Bronchial epithelial cell (primary cell): ENCODE measurements at regions not wholly inside any gene's neighbourhood (a gene's known extent, or its start where the extent isn't known, plus 50 kb on each side); places are given as distances from the start of the nearest gene placed in this dataset.
A peak's percentile ranks its signal among the peaks of the same experiment; 100 is the strongest.

Experiments
- DNase-seq: peaks from one replicate; pipeline ENCODE4 v3.0.0-alpha.2; 2010; ENCODE audit warnings: low read depth
- FAIRE-seq: peaks from 2 replicates; lab custom pipeline; 2011; peaks lifted over from hg19 to GRCh38; lab: Jason Lieb, UNC
- H3K27me3 ChIP-seq: 2 replicates; pipeline ENCODE4 v1.5.1; 2011; ENCODE audit warnings: low read length; ENCODE audit not compliant: control insufficient read depth, insufficient read depth
- H3K36me3 ChIP-seq: 2 replicates; pipeline ENCODE4 v1.5.1; 2011; ENCODE audit warnings: low read length; ENCODE audit not compliant: control insufficient read depth, insufficient read depth
- H3K4me3 ChIP-seq: 2 replicates; pipeline ENCODE4 v1.5.1; 2011; ENCODE audit warnings: mild to moderate bottlenecking, low read depth, low read length, control low read depth
- CTCF ChIP-seq: IDR thresholded peaks from 2 replicates; pipeline ENCODE4 v1.5.1; 2011; ENCODE audit warnings: mild to moderate bottlenecking, moderate library complexity, low read length, control low read depth, inconsistent platforms; ENCODE audit not compliant: insufficient read depth, severe bottlenecking

GRCh38 chr18:78146136-78147085 is 833.2 kb upstream of the SALL3 start:
- DNase-seq, result no peak
- no peaks in the 10 kb centered on the region for H3K27me3 ChIP-seq
- FAIRE-seq, result no peak
- no peaks in the 10 kb centered on the region for H3K36me3 ChIP-seq
- no peak for TF ChIP-seq CTCF
- no peak overlapping the region for H3K4me3 ChIP-seq

- H3K36me3 ChIP-seq, result no peaks in the 10 kb centered on the region
- DNase-seq, result no peak
- no peak for TF ChIP-seq CTCF
- no peaks in the 10 kb centered on the region for H3K27me3 ChIP-seq
- no peak for FAIRE-seq
- H3K4me3 ChIP-seq, result no peak overlapping the region
These were observed 829.0 kb upstream of the SALL3 start for GRCh38 chr18:78150590-78150989.

GRCh38 chr18:78151234-78151633 is 828.4 kb upstream of the SALL3 start:
- Histone ChIP-seq H3K36me3 (no peaks in the 10 kb centered on the region), H3K4me3 (no peak overlapping the region), H3K27me3 (no peaks in the 10 kb centered on the region)
- no peak for TF ChIP-seq CTCF
- DNase-seq (no peak), FAIRE-seq (no peak)

- H3K4me3 ChIP-seq, result no peak overlapping the region
- FAIRE-seq (peak; percentile 95), DNase-seq (no peak)
- H3K36me3 ChIP-seq, result no peaks in the 10 kb centered on the region
- H3K27me3 ChIP-seq, result no peaks in the 10 kb centered on the region
- no peak for TF ChIP-seq CTCF
These were observed 827.5 kb upstream of the SALL3 start for GRCh38 chr18:78151948-78152725.

- FAIRE-seq (no peak), DNase-seq (no peak)
- H3K36me3 ChIP-seq, result no peaks in the 10 kb centered on the region
- TF ChIP-seq CTCF, result no peak
- H3K27me3 ChIP-seq, result no peaks in the 10 kb centered on the region
- H3K4me3 ChIP-seq, result no peak overlapping the region
These were observed 826.3 kb upstream of the SALL3 start for GRCh38 chr18:78153362-78153761.
